Ovary (tissue), 7 donors: ENCODE measurements at regions not wholly inside any gene's neighbourhood (a gene's known extent, or its start where the extent isn't known, plus 50 kb on each side); places are given as distances from the start of the nearest gene placed in this dataset.

ENCODE experiments used
- DNase-seq, 5 donors: peaks; one replicate each; pipeline ENCODE4 v3.0.0-alpha.2; 2019 to 2020
- H3K27ac ChIP-seq, 2 donors: fragments of 200-600 bp; one replicate each; pipeline versions ENCODE4 v1.5.1 to v1.8.0; 2019 to 2022
- H3K27me3 ChIP-seq: fragments of 200-600 bp; one replicate; pipeline ENCODE4 v1.8.0; 2022
- H3K36me3 ChIP-seq: fragments of 200-600 bp; sonication (generic); one replicate; pipeline ENCODE4 v1.5.1; 2019
- H3K4me1 ChIP-seq: one replicate; pipeline ENCODE4 v1.8.1; 2013; ENCODE audit warnings: mild to moderate bottlenecking, moderate library complexity; ENCODE audit not compliant: insufficient read depth
- H3K4me3 ChIP-seq: fragments of 200-600 bp; sonication (generic); one replicate; pipeline ENCODE4 v1.5.1; 2017
- H3K9me3 ChIP-seq, 2 donors: fragments of 200-600 bp in 1 of 2; sonication (generic) in 1 of 2; one replicate each; pipeline versions ENCODE4 v1.5.1 to v1.8.1; 2013 to 2019; ENCODE audit warnings: mild to moderate bottlenecking in 1 of 2, moderate library complexity in 1 of 2
- EP300 ChIP-seq: sonication (generic); formaldehyde crosslinking; IDR thresholded peaks from one replicate; pipeline ENCODE4 v1.6.1; 2017; ENCODE audit warnings: antibody characterized with exemption
- POLR2A ChIP-seq: fragments of 450-650 bp; IDR thresholded peaks from one replicate; pipeline ENCODE4 v1.6.1; 2017; ENCODE audit warnings: antibody characterized with exemption, mild to moderate bottlenecking, moderate library complexity
- WGBS, 3 donors: extraction: QIAGEN DNeasy Blood & Tissue Kit in 1 of 3; methylation state at CpG; one replicate each; pipeline versions ENCODE4 v1.1.5 to v1.1.7; 2013 to 2017; 5-methylcytosine and 5-hydroxymethylcytosine counted together
- intact Hi-C, 4 donors: fragments of 100-400 bp; cut with DNase I; formaldehyde crosslinking; loops; one replicate each; pipeline versions ENCODE4 v1.11.0 to v1.15.1; 2022 to 2023
- TF ChIP-seq, protein P1 (sequence below), 3 donors: fragments of 450-650 bp in 2 of 3; fragments of 200-600 bp in 1 of 3; IDR thresholded peaks; one replicate each; pipeline versions ENCODE4 v1.5.1 to v1.8.0; 2016 to 2022; ENCODE audit warnings: antibody characterized with exemption in 3 of 3, mild to moderate bottlenecking in 1 of 3
- donor health status: DM: no; HTN: no; CAD: no; lungs with moderate emphysema.
- donor health status: DM: no; HTN: no; CAD: no.
- donor health status: Bipolar disorder and iron deficiency.
- donor health status: DM: no; HTN: no; CAD: no.
- donor health status: DM: yes; HTN: yes; CAD: no.

- intact Hi-C loops: no loop called here
- Histone ChIP-seq H3K36me3 (no peaks in the 10 kb centered on the region), H3K4me1 (peaks cover 13% of the 10 kb centered on the region), H3K27me3 (no peaks in the 10 kb centered on the region), H3K9me3 (no peaks in the 10 kb centered on the region), H3K27ac (no peak overlapping the region), H3K4me3 (no peak overlapping the region)
- TF ChIP-seq EP300: no peak
- TF ChIP-seq, protein P1, sequence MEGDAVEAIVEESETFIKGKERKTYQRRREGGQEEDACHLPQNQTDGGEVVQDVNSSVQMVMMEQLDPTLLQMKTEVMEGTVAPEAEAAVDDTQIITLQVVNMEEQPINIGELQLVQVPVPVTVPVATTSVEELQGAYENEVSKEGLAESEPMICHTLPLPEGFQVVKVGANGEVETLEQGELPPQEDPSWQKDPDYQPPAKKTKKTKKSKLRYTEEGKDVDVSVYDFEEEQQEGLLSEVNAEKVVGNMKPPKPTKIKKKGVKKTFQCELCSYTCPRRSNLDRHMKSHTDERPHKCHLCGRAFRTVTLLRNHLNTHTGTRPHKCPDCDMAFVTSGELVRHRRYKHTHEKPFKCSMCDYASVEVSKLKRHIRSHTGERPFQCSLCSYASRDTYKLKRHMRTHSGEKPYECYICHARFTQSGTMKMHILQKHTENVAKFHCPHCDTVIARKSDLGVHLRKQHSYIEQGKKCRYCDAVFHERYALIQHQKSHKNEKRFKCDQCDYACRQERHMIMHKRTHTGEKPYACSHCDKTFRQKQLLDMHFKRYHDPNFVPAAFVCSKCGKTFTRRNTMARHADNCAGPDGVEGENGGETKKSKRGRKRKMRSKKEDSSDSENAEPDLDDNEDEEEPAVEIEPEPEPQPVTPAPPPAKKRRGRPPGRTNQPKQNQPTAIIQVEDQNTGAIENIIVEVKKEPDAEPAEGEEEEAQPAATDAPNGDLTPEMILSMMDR (IDR thresholded peaks at IDR 0.05): no peak
- TF ChIP-seq POLR2A: no peak
- WGBS, 3 donors: 5 to 14% (median 11%) methylated on average over 2 of the region's 2 CpGs
- DNase-seq: peak in 1 of 5 donors; percentile 44
Measured at GRCh38 chr20:11221046-11221445, 547.2 kb upstream of the JAG1 start.

DNA sequence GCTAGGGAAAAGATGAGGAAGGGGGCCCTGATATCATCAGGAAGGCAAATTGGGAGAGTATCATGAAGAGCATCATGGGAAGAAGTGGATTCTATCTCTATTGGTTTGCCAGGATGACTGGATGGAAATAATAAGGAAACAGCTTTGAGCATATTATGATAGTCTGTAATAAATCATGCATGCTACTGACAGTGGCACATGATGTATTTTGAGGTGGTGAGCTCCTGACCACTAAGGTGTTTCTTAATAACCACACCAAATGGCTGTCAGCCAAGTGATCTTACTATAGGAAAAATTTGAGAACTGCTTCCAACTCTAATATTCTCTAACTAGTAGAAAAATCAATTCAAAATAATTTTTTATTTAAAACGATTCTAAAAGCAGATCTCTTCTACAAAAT lies 548.4 kb upstream of the JAG1 start:
- Histone ChIP-seq H3K9me3 (no peaks in the 10 kb centered on the region), H3K4me3 (no peak overlapping the region), H3K4me1 (peaks cover 6% of the 10 kb centered on the region), H3K36me3 (no peaks in the 10 kb centered on the region), H3K27ac (no peak overlapping the region), H3K27me3 (no peaks in the 10 kb centered on the region)
- DNase-seq: no peak
- intact Hi-C loops: no loop called here
- TF ChIP-seq, protein P1 (IDR thresholded peaks at IDR 0.05): no peak
- no peak for TF ChIP-seq EP300
- no peak for TF ChIP-seq POLR2A
- 53 to 54% (median 53%) methylated on average over 1 of the region's 1 CpG for WGBS, 3 donors

GRCh38 chr20:11227602-11228001 lies 553.8 kb upstream of the JAG1 start:
- 91 to 94% (median 93%) methylated on average over 3 of the region's 3 CpGs for WGBS, 3 donors
- DNase-seq: no peak
- TF ChIP-seq EP300 (no peak), POLR2A (no peak)
- TF ChIP-seq, protein P1 (IDR thresholded peaks at IDR 0.05): no peak
- no peaks in the 10 kb centered on the region for H3K9me3 ChIP-seq
- H3K27me3 ChIP-seq: no peaks in the 10 kb centered on the region
- no peak overlapping the region for H3K4me3 ChIP-seq
- no peak overlapping the region for H3K27ac ChIP-seq
- peaks cover 6% of the 10 kb centered on the region for H3K4me1 ChIP-seq
- intact Hi-C loops: no loop called here
- H3K36me3 ChIP-seq: no peaks in the 10 kb centered on the region

DNA sequence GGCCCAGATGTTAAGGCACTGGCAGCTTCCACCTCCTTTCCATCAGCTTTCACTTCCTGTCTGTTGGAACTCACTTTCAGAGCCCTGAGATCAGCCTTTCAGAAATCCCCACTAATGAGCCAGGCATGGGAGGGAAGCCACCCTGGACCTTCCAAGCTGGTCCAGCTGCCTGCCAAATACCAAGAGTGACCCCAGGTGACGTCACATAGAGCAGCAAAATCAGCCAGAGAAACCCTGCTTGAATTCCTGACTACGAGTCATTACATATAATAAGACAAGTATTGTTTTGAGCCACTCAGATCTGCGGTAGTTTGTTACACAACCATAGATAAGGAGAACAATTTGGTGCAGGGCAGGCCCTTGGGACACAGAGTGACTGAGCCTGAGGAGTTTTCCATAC lies 556.0 kb upstream of the JAG1 start:
- DNase-seq: peak; percentile 47 to 75 (median 57)
- intact Hi-C loops: no loop called here
- Histone ChIP-seq H3K9me3 (no peaks in the 10 kb centered on the region), H3K27ac (peak overlapping the region in 1 of 2 donors; percentile 46), H3K27me3 (no peaks in the 10 kb centered on the region), H3K4me1 (peaks cover 6% of the 10 kb centered on the region), H3K36me3 (no peaks in the 10 kb centered on the region), H3K4me3 (no peak overlapping the region)
- 2 to 8% (median 5%) methylated on average over 3 of the region's 3 CpGs for WGBS, 3 donors
- TF ChIP-seq, protein P1 (IDR thresholded peaks at IDR 0.05): no peak
- TF ChIP-seq POLR2A: no peak
- no peak for TF ChIP-seq EP300
